BLaER1 treated with 17β-estradiol and CSF1 and Interleukin-3, amounts not matched to agents 10 nM and 100 nM (cell line): ENCODE measurements at regions not wholly inside any gene's neighbourhood (a gene's known extent, or its start where the extent isn't known, plus 50 kb on each side); places are given as distances from the start of the nearest gene placed in this dataset.
A peak's percentile ranks its signal among the peaks of the same experiment; 100 is the strongest.
"Not testable (repeated sequence)": the region's sequence is repeated elsewhere in the genome, so short reads cannot be mapped to it uniquely, and the experiment has no call there.

Experiments used
- H3K27ac ChIP-seq, 11 experiments: shearing (Covaris generic); formaldehyde crosslinking; 2 replicates each; pipeline ENCODE4 v1.8.1; 2022
- H3K27me3 ChIP-seq, 11 experiments: shearing (Covaris generic); formaldehyde crosslinking; 2 replicates each; pipeline ENCODE4 v1.8.1; 2022
- H3K36me3 ChIP-seq, 11 experiments: shearing (Covaris generic); formaldehyde crosslinking; 2 replicates each; pipeline ENCODE4 v1.8.1; 2022
- H3K4me1 ChIP-seq, 10 experiments: shearing (Covaris generic); formaldehyde crosslinking; 2 replicates each; pipeline ENCODE4 v1.8.1; 2022
- H3K4me2 ChIP-seq, 11 experiments: shearing (Covaris generic); formaldehyde crosslinking; 2 replicates each; pipeline ENCODE4 v1.8.1; 2022
- H3K4me3 ChIP-seq, 10 experiments: shearing (Covaris generic); formaldehyde crosslinking; 2 replicates each; pipeline ENCODE4 v1.8.1; 2022
- H3K9ac ChIP-seq, 11 experiments: shearing (Covaris generic); formaldehyde crosslinking; 2 replicates each; pipeline ENCODE4 v1.8.1; 2022
- H3K9me3 ChIP-seq, 11 experiments: shearing (Covaris generic); formaldehyde crosslinking; replicated peaks in 1 of 11; 2 replicates each; pipeline ENCODE4 v1.8.1; 2022
- H4K20me1 ChIP-seq, 11 experiments: shearing (Covaris generic); formaldehyde crosslinking; 2 replicates each; pipeline ENCODE4 v1.8.1; 2022
- Cebpa-rat ChIP-seq, 11 experiments: shearing (Covaris generic); IDR thresholded peaks; 2 replicates each; pipeline ENCODE4 v1.8.1; 2022

DNA sequence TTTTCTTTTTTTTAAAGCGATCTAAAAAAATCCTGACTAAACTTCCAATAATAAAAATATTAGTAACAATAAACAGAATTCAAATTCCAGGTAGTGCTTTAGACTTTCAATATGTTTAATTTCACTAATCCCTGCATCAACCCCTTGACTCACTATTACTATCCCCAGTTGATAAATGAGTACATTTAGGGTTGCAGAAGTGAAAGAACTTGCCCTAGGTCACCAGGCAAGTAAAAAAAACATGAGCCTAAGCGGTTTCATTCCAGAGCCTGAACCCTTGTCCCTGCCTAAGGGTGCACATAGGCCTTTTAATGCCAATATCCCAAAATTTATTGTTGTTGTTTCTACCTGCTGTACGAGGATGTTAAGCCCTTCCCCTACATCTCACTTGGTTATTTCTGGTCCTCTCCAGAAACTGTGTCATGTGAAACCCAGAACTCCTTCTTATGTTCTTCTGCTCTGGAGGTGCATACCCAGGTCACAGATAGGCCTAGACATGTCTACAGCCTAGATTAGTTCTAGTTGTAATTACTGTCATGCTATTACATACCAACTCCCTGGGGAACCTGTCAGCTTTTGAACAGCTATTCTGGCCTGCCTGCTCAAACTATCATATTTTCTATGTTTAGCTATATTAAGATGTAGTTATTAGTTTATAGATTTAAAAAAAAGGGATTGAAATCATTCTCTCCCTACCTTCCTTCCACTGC, 244.5 kb upstream of the PITX2 start:
- Histone ChIP-seq H3K9me3 (no peaks in the 10 kb centered on the region), H3K4me3 (no peak overlapping the region), H3K4me2 (no peak overlapping the region), H3K27ac (no peak overlapping the region), H3K4me1 (peaks cover 8 to 18% (median 14%) of the 10 kb centered on the region in 10 experiments), H4K20me1 (no peaks in the 10 kb centered on the region), H3K36me3 (no peaks in the 10 kb centered on the region), H3K27me3 (no peaks in the 10 kb centered on the region), H3K9ac (no peak overlapping the region)
- no peak for TF ChIP-seq Cebpa-rat (IDR thresholded peaks at IDR 0.05)

DNA sequence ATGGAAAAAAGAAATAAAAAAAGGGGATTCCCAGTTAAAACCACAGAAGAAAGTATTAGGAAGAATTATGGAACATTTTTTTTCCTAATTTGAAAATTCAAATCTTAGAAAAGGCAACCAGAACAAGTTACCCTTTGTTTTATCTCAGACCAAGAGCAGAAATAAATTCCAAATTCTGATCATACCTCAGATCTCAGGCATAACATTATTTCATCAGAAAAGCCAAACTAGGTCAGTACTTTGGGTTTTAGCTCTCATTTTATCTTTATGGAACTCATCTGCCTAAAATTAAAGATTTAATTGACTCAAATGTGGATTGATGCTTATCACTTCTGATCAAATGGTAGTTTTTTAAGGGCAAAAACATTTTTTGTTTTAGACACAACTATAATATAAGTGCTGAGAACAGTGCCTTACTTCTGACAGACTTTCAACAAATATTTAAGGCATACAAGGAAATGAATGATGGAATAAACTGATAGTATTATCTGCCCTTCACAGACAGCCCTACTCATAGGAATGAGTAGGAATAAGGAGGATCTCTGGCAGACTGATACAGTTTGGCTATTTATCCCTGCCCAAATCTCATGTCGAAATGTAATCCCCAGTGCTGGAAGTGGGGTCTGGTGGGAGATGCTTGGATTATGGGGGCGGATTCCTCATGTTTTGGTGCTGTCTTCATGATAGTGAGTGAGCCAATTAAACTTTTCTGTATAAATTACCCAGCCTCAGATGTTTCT, 245.3 kb upstream of the PITX2 start:
- TF ChIP-seq Cebpa-rat (IDR thresholded peaks at IDR 0.05), result no peak
- peaks cover 8 to 18% (median 14%) of the 10 kb centered on the region in 10 experiments for H3K4me1 ChIP-seq
- no peak overlapping the region for H3K4me2 ChIP-seq
- H3K9ac ChIP-seq, result no peak overlapping the region
- no peaks in the 10 kb centered on the region for H3K36me3 ChIP-seq
- no peaks in the 10 kb centered on the region for H3K9me3 ChIP-seq
- no peak overlapping the region for H3K4me3 ChIP-seq
- H3K27ac ChIP-seq, result no peak overlapping the region
- H3K27me3 ChIP-seq, result no peaks in the 10 kb centered on the region
- H4K20me1 ChIP-seq, result no peaks in the 10 kb centered on the region

DNA sequence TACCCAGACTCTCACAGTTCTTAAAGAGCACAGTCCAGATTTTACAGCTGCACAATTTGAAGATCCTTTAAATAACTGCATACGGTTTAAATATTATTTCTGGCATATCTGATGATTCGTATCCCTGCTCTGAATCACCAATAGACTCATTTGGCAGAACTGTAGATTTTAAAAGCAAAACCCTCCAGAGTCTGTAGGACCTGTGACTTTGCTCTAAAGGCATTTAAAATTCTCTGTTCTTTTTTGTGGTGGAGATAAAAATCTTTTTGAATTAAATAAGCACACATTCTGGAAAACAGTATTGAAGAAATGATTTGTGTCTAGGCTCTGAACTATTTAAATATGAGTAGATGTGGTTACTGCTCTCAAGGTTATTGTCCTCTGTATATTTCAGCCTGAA, 246.2 kb upstream of the PITX2 start:
- no peaks in the 10 kb centered on the region for H3K36me3 ChIP-seq
- H3K4me3 ChIP-seq, result no peak overlapping the region
- peaks cover 8 to 18% (median 14%) of the 10 kb centered on the region in 10 experiments for H3K4me1 ChIP-seq
- H3K9ac ChIP-seq, result no peak overlapping the region
- TF ChIP-seq Cebpa-rat (IDR thresholded peaks at IDR 0.05), result no peak
- peak overlapping the region in 8 of 11 experiments; percentile 29 to 80 (median 73); a peak in 12 of 22 replicates for H3K4me2 ChIP-seq
- no peaks in the 10 kb centered on the region for H3K27me3 ChIP-seq
- H3K27ac ChIP-seq, result no peak overlapping the region; a peak in 2 of 22 replicates
- no peaks in the 10 kb centered on the region for H4K20me1 ChIP-seq
- no peaks in the 10 kb centered on the region for H3K9me3 ChIP-seq

DNA sequence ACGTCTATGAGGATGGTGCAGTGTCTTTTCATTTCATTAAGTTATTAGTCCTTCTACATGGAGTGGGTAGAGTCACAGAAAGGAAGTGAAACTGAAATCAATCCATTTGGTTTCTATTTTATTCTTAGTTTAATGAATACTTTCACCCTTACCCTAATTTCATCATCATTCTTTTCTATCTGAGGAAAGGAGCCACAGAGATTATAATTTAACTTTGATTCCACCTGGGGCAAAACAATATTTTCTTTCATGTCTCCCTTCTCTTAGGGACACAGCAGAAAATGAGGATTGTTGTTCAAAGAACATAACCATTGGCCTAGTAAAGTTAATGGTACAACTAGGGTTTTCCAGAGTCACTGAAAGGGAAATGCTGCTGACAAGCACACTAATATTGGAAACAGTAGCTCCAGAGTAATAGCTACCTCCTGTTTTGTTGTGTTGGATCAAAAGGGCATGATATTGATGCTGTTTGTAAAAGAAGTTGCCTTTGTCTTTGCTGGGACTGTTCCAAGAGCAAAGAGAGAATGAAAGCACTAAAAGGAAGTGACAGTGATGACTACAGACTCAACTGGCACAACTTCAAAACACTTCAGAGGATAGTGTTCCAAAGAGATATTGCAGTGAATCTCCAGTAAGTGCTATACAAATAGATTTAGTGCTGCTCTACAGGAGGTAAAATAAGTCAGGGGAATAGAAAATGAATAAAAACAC, 247.1 kb upstream of the PITX2 start:
- H3K27ac ChIP-seq, result peak overlapping the region in 10 of 11 experiments; percentile 2 to 76 (median 60); a peak in 15 of 22 replicates
- H4K20me1 ChIP-seq, result no peaks in the 10 kb centered on the region
- no peaks in the 10 kb centered on the region for H3K9me3 ChIP-seq
- TF ChIP-seq Cebpa-rat (IDR thresholded peaks at IDR 0.05), result no peak
- no peaks in the 10 kb centered on the region for H3K36me3 ChIP-seq
- peak overlapping the region; percentile 17 to 82 (median 72) for H3K4me2 ChIP-seq
- peak overlapping the region in 2 of 11 experiments; percentile 35 to 39; a peak in 1 of 22 replicates for H3K9ac ChIP-seq
- no peak overlapping the region for H3K4me3 ChIP-seq
- H3K4me1 ChIP-seq, result peaks cover 8 to 18% (median 14%) of the 10 kb centered on the region in 10 experiments
- no peaks in the 10 kb centered on the region for H3K27me3 ChIP-seq

DNA sequence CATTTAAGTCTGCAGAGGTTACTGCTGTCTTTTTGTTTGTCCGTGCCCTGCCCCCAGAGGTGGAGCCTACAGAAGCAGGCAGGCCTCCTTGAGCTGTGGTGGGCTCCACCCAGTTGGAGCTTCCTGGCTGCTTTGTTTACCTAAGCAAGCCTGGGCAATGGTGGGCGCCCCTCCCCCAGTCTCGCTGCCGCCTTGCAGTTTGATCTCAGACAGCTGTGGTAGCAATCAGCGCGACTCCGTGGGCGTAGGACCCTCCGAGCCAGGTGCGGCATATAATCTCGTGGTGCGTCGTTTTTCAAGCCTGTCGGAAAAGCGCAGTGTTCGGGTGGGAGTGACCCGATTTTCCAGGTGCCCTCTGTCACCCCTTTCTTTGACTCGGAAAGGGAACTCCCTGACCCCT, 253.3 kb upstream of the PITX2 start:
- not testable (repeated sequence) for H3K27me3 ChIP-seq, H3K9ac ChIP-seq, H3K36me3 ChIP-seq, H3K4me3 ChIP-seq, H4K20me1 ChIP-seq, H3K4me2 ChIP-seq, H3K27ac ChIP-seq, H3K4me1 ChIP-seq, H3K9me3 ChIP-seq

DNA sequence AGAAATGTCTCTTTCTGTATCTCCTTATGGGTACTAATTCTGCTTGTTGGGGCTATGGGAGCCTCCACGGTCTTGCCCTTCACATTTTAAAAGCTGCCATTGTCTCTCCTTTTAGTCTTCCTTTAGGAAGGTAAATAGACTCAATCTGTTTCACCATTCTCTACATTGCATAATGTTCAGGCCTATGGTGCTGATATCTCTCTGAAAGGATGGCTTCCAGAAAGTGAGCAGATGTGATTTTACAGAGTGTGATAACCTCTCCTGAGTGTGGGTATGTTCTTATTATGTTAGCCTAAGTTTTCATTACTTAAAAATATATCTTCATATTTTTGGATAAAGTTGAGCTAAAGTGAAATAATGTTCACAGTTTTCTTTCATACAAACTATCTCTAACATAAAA, 254.0 kb upstream of the PITX2 start:
- Histone ChIP-seq H3K9me3 (peaks cover 0 to 5% (median 0%) of the 10 kb centered on the region in 11 experiments; a peak in 3 of 22 replicates), H3K27ac (no peak overlapping the region), H3K4me2 (no peak overlapping the region), H3K9ac (no peak overlapping the region), H4K20me1 (no peaks in the 10 kb centered on the region), H3K27me3 (no peaks in the 10 kb centered on the region), H3K4me1 (no peaks in the 10 kb centered on the region), H3K4me3 (no peak overlapping the region), H3K36me3 (no peaks in the 10 kb centered on the region)
- no peak for TF ChIP-seq Cebpa-rat (IDR thresholded peaks at IDR 0.05)

DNA sequence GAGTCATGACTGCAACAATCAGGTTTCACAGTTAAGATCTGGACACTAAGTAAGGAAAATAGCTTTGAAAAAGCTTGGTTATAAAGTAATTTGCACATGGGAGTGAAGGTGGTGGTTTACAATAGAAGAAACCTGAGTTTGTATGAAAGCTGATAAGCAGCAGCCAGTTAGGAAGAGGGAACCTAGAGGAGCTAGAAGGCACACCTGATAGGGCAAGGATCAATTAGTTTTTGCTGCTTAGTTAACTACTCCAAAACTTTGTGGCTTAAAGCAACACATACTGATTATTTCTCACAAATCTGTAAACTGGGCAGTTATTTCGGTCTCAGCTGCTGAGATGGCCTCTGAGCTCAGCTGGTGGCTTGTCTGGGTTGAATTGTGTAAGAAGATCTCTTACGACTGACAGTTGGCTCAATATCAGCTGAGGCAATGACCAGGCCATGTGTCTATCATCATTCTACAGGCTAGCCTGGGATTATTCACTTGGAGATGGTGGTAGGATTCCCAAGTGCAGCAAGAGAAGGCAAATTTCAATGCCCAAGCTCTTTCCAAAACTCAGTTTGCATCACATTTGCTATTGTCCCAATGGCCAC, 255.0 kb upstream of the PITX2 start:
- Histone ChIP-seq H3K27me3 (no peaks in the 10 kb centered on the region), H3K9me3 (peaks cover 0 to 5% (median 0%) of the 10 kb centered on the region in 11 experiments; a peak in 3 of 22 replicates), H3K4me1 (no peaks in the 10 kb centered on the region), H3K4me3 (no peak overlapping the region), H3K9ac (no peak overlapping the region), H4K20me1 (no peaks in the 10 kb centered on the region), H3K4me2 (no peak overlapping the region), H3K27ac (no peak overlapping the region), H3K36me3 (no peaks in the 10 kb centered on the region)
- no peak for TF ChIP-seq Cebpa-rat (IDR thresholded peaks at IDR 0.05)

DNA sequence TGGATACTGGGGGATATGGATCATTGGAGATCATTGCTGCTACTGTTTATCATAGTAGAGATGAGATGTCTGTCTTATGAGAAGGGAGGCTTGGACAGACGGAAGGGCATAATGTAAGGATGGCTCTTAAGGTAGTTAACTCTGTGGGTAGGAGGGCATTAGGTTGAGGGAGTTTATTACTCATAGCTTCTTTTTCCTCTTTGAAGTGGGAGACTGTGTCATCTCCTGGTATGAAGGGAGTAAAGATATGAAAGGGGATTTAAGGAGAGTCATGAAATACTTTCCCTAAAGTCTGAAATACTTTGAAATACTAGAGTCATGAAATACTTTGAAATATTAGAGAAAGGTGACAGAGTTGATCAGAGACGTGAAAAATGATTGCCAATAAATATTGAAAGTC, 255.5 kb upstream of the PITX2 start:
- H3K27me3 ChIP-seq, result no peaks in the 10 kb centered on the region
- H3K4me2 ChIP-seq, result no peak overlapping the region
- no peaks in the 10 kb centered on the region for H3K36me3 ChIP-seq
- no peak overlapping the region for H3K27ac ChIP-seq
- H3K9me3 ChIP-seq, result peaks cover 0 to 5% (median 0%) of the 10 kb centered on the region in 11 experiments; a peak in 3 of 22 replicates
- no peaks in the 10 kb centered on the region for H4K20me1 ChIP-seq
- no peak overlapping the region for H3K4me3 ChIP-seq
- no peak overlapping the region for H3K9ac ChIP-seq
- H3K4me1 ChIP-seq, result no peaks in the 10 kb centered on the region
- no peak for TF ChIP-seq Cebpa-rat (IDR thresholded peaks at IDR 0.05)

DNA sequence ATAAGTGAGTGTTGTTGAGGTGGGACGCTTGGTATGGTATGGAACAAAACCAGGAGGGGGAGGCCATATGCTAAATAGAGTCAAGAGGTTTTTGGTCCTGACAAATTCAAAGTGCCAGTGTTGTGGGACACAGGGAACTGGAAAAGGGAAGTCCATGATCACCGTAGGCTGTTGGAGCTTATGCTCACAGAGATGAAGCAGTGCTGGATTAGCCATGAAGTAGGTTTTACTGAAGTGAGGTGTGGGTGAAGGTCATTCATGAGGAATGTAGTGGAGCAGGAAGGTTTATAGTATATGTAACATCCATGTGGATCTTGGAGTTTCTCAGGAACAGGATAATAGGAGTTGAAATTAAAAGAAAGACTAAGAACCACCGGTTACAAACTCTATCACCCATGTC, 256.1 kb upstream of the PITX2 start:
- Histone ChIP-seq H3K9ac (no peak overlapping the region), H4K20me1 (no peaks in the 10 kb centered on the region), H3K4me1 (no peaks in the 10 kb centered on the region), H3K9me3 (peaks cover 0 to 5% (median 0%) of the 10 kb centered on the region in 11 experiments; a peak in 3 of 22 replicates), H3K36me3 (no peaks in the 10 kb centered on the region), H3K27ac (no peak overlapping the region), H3K4me3 (no peak overlapping the region), H3K4me2 (no peak overlapping the region), H3K27me3 (no peaks in the 10 kb centered on the region)
- no peak for TF ChIP-seq Cebpa-rat (IDR thresholded peaks at IDR 0.05)
